IPS-18c (cell line): ENCODE measurements at regions not wholly inside any gene's neighbourhood (a gene's known extent, or its start where the extent isn't known, plus 50 kb on each side); places are given as distances from the start of the nearest gene placed in this dataset.
"Not testable (repeated sequence)": the region's sequence is repeated elsewhere in the genome, so short reads cannot be mapped to it uniquely, and the experiment has no call there.

Source experiments
- H3K4me3 ChIP-seq: 2 replicates; pipeline ENCODE4 v1.7.0; 2013; ENCODE audit warnings: low read depth, mild to moderate bottlenecking, low read length, moderate library complexity; ENCODE audit not compliant: insufficient read depth
- H3K9me3 ChIP-seq: one replicate; pipeline ENCODE4 v1.6.1; 2013; ENCODE audit warnings: mild to moderate bottlenecking, low read length, moderate library complexity; ENCODE audit not compliant: control insufficient read depth, insufficient read depth

DNA sequence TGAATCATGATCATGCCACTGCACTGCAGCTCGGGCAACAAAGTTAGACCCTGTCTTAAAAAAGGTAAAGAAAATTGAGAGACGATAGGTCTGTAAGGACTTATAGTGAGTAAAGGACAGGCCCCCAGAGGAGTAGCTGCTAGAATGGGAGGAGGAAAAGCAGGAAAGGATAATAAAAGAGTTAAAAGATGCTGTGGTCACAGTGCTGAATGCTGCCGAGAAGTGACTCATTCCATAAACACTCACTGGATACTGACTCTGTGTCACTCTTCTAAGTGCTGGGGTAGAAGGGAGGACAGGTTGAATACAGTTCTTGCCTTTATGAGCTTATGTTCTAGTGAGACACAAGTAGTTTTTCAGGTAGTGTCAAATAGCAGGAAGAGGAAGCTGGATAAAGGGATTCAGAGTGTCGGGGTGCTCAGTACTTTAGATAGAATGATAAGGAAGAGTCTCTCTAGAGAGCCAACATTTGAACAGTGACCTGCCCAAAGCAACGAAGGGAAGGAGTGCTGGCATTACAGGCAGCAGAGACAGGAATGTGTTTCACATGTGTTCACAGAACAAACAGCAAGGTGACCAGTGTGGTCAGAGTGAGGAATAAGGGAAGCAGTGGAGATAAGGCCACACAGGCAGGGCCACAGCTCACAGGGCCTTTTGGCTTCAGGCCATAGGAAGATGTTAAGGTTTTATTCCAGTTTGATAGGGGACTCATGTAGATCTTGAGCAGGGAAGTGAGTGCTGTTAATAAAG is 1240.5 kb downstream of the UQCRFS1 start:
- Histone ChIP-seq H3K9me3 (no peaks in the 10 kb centered on the region), H3K4me3 (no peak overlapping the region)

- H3K4me3 ChIP-seq: no peak overlapping the region
These were observed 1241.1 kb downstream of the UQCRFS1 start for GRCh38 chr19:27971869-27972268.

GRCh38 chr19:27971071-27971470 is 1241.9 kb downstream of the UQCRFS1 start:
- H3K9me3 ChIP-seq: no peaks in the 10 kb centered on the region
- no peak overlapping the region for H3K4me3 ChIP-seq

More at GRCh38 chr19:27971869-27972268, 1241.1 kb downstream of the UQCRFS1 start:
- H3K9me3 ChIP-seq: no peaks in the 10 kb centered on the region

DNA sequence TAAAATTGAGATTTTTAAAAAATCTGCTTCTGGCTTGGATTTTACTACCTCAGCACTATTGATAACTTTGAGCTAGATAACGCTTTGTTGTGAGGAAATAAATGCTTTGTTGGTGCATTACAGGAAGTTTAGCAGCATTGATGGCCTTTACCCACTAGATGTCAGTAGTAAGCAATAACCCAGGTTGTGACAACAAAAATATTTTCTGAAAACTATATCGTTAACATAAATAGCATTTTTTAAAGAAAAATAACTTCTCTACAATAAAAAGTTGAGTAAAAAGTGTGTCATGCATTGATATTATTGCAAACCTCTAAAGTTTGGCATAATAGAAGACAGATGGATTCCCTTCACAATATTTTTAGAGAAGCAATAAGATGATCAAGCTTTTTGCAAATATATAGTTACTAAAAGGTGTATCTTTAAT is 1246.5 kb downstream of the UQCRFS1 start:
- no peak overlapping the region for H3K4me3 ChIP-seq
- H3K9me3 ChIP-seq: no peaks in the 10 kb centered on the region

DNA sequence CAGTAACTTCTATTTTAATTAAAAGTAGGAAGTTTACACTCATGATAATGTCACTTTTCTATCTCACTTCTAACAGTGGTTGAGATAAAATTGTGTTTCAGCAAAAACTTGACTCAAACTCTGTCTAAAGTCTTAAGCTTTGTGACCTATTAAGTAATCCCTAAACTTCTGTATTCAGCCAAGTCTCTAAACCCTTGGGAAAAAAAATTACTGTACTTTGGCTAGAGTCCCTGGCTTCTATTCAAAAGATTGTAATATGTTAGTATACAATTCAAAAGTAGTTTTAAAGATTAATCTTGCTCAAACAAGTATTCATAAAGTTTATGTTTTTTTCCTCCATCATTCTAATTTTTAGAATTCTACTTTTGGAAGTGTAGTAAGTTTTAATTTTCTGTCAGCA is 1248.8 kb downstream of the UQCRFS1 start:
- Histone ChIP-seq H3K4me3 (no peak overlapping the region), H3K9me3 (no peaks in the 10 kb centered on the region)

DNA sequence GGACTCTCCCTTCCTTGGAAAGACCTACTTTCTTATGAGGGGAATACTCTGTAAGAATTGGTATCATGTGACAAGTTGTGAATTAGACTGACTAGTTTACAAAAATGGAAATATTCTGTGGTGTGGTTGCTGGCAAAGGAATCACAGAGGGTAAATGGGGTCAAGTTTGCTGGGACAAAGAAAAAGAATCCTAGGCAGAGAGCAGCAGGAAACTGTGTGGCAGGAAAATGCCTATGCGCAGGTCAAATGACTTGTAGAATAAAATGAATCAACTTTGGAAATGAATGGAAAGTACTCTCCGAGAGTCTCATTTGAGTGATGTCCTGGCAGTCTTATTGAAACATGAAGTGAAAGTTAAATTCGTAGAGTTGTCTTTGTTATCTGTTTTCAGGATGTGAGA is 1250.7 kb downstream of the UQCRFS1 start:
- H3K4me3 ChIP-seq: no peak overlapping the region
- no peaks in the 10 kb centered on the region for H3K9me3 ChIP-seq

GRCh38 chr19:27955485-27956480 is 1257.2 kb downstream of the UQCRFS1 start:
- Histone ChIP-seq H3K4me3 (no peak overlapping the region), H3K9me3 (no peaks in the 10 kb centered on the region)

GRCh38 chr19:27942607-27943006 is 1270.3 kb downstream of the UQCRFS1 start:
- H3K9me3 ChIP-seq, H3K4me3 ChIP-seq: not testable (repeated sequence)

DNA sequence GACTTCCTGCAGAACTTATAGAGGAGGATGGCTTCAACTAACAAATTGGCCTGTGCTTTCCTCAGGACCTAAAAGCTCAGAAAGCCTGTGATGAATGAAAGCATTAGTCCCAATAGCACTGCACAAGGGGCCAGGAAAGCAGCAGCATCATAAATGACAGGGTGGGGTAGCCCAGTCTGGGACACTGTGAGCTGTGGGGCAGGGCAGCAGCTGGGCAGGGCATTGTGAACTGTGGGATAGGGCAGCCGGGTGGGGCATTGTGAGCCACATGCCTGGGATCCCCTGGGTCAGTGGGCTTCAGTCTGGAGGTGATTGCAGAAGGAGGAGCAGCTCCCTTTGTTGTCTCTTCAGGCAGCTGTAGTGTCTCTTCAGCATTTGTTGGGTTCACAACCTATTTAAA is 1276.8 kb downstream of the UQCRFS1 start:
- H3K9me3 ChIP-seq: no peaks in the 10 kb centered on the region
- H3K4me3 ChIP-seq: no peak overlapping the region

GRCh38 chr19:27935669-27936068 is 1277.3 kb downstream of the UQCRFS1 start:
- Histone ChIP-seq H3K4me3 (no peak overlapping the region), H3K9me3 (no peaks in the 10 kb centered on the region)

GRCh38 chr19:27929399-27929798 is 1283.6 kb downstream of the UQCRFS1 start:
- Histone ChIP-seq H3K4me3 (no peak overlapping the region), H3K9me3 (no peaks in the 10 kb centered on the region)

DNA sequence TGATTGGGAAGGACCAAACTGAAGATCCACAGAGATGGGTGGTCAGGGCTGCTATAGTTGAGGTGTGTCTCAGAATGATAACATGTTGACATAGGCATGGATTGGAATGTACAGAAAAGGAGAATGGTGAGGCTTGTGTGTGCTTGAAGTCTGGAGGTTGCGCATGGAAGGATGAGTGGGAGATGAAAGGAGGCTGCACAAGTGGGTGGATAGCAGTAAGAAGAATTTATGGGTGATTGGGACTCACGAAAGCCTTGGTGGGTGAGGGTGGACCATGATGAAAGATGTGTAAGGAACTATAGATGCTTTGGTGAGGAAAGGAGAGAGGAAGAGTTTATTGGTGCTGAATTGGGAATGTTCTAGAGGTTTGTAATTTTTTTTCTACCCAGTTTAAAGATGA is 1287.7 kb downstream of the UQCRFS1 start:
- Histone ChIP-seq H3K4me3 (no peak overlapping the region), H3K9me3 (no peaks in the 10 kb centered on the region)

GRCh38 chr19:27922970-27923369 is 1290.0 kb downstream of the UQCRFS1 start:
- no peak overlapping the region for H3K4me3 ChIP-seq
- H3K9me3 ChIP-seq: no peaks in the 10 kb centered on the region

DNA sequence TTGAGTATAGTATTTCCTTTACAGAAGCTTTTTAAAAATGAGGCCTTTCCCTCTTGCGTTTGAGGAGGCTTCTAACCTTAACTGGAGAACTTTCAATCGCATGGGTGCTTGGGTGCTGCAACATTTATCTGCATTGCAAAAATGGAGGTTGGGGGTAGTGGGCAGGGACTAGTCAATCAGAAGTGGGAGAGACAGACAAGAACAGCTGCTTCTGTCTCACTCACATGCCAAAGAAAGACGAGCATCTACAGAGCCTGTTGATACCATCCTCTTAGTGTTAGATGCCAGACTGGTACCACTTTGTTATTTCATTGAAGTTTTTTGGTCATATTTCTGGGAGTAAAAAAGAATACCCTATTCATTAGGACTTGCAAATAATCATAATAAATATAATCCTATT is 1292.2 kb downstream of the UQCRFS1 start:
- no peak overlapping the region for H3K4me3 ChIP-seq
- H3K9me3 ChIP-seq: no peaks in the 10 kb centered on the region

GRCh38 chr19:27918818-27919217 is 1294.1 kb downstream of the UQCRFS1 start:
- Histone ChIP-seq H3K4me3 (no peak overlapping the region), H3K9me3 (no peaks in the 10 kb centered on the region)

DNA sequence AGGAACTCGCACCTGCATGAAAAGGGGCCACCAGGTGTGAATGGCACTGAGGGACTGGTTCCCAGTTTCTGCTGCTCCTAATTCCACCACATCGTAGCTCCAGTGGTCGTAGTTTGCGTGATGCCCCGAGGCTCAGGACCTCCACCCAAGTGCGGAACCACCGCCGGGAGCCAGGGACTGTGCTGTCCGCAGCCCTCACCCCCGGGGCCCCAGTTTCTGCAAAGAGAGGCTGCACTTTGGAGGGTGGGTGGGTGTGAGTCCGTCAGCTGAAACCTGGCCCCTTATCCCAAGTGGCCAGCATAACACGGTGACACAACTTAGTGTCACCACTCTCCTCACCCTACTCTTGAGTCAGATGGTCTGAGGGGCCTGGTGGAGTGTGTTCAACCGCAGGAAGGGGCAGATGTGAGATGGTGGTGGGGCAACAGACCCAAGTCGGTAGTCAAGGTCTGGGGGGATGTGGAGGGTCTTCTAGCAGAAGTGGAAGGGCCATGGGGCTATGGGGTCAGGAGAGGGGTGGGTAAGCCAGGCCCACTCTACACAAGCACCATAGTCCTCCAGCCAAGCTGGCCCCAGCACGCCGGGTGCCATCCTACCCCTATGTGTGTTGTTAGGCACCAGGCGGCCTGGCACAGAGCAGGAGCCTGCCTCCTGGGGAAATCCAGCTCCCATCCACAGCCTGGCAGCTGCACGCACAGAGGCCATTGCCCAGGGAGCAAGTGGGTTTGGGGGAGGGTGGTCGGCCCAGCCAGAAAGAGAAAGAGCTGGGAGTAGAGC is 1301.6 kb downstream of the UQCRFS1 start:
- H3K4me3 ChIP-seq: no peak overlapping the region

DNA sequence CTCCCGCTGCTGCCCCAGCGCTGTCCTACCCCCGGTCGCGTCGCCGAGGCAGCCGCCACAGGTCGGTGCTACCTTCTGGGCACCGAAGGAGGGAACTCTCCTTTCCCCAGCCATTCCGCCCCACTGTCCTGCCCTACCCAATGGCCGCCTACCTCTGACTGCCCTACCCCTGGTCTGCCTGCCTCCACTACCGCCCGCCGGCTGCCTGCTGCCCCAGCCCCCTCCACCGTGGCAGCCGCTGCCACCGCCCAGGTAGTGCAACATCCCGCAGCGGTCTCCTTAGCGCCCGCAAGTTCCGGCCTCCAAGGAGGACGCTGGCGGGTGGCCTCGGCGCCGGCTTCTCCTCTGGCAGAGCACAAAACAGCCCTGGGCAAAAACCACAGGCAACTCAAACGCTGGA is 1303.1 kb downstream of the UQCRFS1 start:
- peaks cover 2% of the 10 kb centered on the region for H3K9me3 ChIP-seq

More for the DNA sequence above, 1301.6 kb downstream of the UQCRFS1 start:
- H3K9me3 ChIP-seq: peaks cover 2% of the 10 kb centered on the region

More for the DNA sequence above, 1303.1 kb downstream of the UQCRFS1 start:
- no peak overlapping the region for H3K4me3 ChIP-seq
